AML-193 (cell line): ENCODE measurements at regions not wholly inside any gene's neighbourhood (a gene's known extent, or its start where the extent isn't known, plus 50 kb on each side); places are given as distances from the start of the nearest gene placed in this dataset.
"Not testable (repeated sequence)": the region's sequence is repeated elsewhere in the genome, so short reads cannot be mapped to it uniquely, and the experiment has no call there.

Experiments
- DNase-seq, 2 experiments: peaks; one replicate each; lab custom pipeline; 2025; lab: John Stamatoyannopoulos, UW

DNA sequence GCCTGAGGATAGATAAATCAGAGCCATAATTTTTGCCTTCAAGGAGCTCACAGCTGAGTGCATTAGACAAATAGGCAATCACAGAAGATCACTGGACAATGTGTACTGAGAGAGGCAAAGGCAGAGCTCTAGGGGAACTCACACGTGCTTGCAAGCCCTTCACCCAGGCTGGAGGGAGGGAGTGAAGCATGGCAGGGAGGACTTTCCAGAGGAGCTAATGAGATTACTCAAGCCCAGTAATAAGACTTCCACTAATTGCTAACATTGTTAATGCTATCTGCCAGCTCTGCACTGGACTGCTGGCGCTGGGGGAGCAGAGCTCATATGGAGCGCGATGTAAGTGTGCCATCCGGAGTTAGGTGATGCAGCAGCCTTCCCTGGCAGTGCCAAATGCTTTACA, 408.4 kb downstream of the NTRK2 start:
- no peak for DNase-seq

- DNase-seq = not testable (repeated sequence)
Measured at GRCh38 chr9:85077146-85077545, 407.6 kb downstream of the NTRK2 start.
